Stimulated activated CD8-positive, alpha-beta memory T cell treated with anti-CD3 and anti-CD28 coated beads, Interleukin-7, amount 100 ng/mL, for 4 hours (primary cell): ENCODE measurements at regions not wholly inside any gene's neighbourhood (a gene's known extent, or its start where the extent isn't known, plus 50 kb on each side); places are given as distances from the start of the nearest gene placed in this dataset.

Experiments
- DNase-seq, 2 donors: peaks; one replicate each; pipeline ENCODE4 v3.0.0-alpha.2; 2020; ENCODE audit warnings: low read depth in 2 of 2

DNA sequence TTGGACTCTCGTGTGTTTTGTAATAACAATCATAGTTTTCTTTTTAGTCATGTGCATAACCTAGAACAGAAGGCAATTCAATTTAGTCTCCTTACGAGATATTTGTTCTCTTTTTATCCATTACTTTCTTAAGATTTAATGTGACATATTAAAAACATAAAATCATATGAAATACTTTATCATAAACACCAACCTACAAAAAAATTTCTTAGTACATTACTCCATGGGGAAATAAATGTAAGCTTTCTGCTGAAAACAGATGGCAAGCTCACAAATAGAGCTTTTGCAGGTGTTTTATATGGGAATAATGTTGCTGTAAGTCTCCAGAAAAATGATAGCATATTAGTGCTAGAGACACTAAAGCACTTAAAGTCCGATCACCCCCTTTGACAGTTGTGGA, 1035.2 kb upstream of the ARRDC3 start:
- no peak for DNase-seq

DNA sequence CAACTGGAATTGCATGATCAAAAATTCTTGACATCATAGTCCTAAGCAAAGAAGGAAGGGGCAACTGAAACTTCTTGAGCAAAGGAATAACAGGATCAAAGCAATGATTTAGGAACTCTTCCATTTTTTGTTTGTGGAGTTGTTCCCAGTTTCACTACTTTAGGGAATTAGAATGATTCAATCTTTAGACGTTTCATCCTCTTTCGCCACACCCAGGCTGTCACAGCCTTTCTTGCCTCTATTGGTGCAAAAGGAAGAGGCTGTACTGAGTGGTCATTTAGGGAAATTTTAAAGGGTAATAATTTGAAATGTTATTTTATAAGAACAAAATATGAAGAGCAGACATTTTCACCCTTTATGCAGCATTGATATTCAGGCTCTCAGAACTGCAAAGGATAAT, 1026.0 kb upstream of the ARRDC3 start:
- DNase-seq = no peak

DNA sequence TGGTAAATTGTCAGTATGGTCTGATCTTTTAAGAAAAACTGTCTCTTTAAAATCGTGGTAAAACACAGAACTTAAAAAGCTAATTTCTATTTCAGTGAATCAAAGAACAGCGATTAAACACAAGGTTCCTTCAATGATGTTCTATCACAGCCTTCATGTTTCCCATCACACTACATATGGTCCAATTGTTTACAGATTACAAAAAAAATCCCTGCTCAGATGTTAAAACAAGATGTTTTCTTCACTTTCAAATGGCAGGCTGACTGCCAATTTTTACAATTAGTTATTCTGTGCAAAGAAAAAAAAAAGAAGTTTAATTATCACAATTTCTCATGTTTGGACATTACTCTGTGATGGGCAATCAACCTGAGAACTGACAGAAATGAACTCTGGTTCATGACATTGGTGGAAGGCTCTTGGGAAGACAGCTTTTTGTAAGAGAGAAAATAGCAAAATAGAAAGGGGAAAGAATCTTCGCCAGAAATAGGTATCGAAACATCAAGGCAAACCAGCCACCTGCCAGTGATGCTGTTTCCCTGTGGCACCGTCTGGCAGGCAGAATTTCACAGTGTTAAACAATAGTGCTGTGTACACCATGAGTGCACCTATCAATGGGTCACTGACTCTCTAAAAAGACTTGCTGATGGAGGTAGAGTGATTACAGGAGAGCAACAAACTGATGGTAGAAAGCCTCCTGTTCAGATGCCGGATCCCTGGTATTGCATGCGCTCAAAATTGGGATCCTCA, 1020.0 kb upstream of the ARRDC3 start:
- DNase-seq = no peak

DNA sequence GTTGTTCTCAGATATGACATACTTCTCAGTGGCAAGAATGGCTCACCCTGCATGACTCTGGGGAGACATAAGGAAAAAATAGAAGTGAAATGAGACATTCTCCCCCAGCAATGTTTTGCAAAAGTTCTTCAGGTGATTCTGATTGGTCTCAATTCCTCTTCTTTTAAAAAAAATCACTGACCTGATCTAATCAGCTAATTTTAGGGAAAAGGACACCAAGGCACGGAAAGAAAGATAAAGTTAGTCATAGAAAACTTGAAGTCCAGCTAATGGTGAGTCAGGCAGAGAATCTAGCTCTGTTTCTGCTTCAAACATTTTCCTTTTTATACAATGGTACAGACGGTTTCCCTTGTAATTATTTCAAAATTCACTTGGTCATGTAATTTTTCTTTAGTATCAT, 1018.9 kb upstream of the ARRDC3 start:
- no peak for DNase-seq

DNA sequence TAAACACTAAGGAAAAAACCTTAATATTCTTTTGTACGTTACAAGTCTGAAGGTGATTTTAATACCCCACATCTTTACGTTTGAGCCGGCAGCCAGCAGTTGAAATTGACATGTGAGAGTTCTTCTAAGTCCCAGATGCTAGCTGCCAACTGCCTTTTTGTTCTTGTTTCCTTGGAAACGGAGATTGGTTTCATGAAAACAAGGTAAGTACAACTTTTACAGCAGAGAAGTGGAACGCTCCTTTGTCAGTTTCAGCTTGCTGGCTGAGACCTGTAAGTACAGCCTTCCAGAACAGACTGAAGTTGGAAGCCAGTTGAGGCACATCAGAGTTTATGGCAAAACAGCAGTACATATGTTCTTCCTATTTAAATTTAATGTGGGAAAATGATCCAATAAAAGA, 1018.4 kb upstream of the ARRDC3 start:
- DNase-seq = no peak

DNA sequence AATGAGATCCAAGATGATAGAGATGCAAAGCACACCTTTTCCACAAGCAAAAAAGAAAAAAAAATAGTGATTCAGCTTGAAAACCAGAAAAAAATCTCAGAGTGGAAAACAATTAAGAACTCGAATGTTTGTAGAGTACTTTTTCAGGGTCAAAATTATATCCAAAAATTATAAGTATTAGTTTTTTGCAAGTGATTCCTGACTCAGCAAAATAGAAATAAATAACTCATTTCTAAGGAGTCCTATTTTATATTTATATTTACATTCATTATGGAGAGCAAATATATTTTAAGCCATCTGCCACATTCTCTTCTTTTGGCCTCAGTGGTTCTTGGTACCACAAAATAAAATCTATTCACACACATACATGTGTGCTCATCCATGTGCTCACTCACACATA, 1011.8 kb upstream of the ARRDC3 start:
- no peak for DNase-seq

DNA sequence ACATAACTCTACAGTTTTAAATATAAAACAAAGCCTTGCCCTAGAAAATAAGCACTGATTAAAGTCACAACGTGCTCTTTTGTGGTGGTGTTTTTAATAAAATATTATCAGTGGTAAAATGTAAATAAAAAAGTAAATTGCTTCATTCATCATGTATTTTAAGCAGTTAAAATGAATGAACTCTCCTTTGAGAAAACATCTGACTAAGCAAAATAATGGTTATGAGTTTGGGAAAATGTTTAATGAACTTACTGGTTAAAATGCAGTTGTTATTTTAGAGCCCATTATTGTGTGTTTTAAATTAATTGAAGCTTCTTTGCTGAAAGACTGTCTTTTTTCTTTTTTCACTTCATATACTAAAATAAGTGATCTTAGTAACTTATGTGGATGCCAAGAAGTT, 1007.5 kb upstream of the ARRDC3 start:
- DNase-seq = no peak

DNA sequence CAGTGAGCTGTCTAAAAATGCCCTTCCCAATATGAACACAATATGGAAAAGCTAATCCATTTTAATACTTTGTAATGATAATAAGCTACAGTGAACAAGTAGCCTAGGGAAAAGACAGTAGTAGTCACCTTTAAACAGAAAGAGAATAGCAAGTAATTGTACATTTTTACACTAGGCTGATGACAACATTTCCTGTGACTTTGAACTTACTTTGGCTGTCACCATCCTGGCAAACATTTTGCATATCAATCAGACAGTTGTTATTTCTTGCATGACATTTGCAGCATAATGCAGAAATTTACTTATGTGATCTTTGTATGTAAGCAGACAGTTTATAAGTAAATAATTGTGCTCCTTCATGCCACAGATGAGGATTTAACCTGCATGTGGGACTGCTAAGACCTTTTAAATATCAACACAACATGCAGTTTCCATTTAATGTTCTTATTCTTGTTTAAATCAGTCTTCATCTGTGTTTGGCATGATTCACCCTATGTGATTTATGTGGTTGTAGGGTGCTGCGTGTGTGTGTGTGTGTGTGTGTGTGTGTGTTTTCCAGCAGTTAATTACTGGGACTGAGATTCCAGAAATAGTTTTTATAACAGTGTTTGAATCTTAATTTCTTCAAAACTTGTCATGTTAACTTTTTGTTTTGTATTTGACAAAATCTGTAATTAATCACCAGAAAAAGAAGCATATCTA, 997.1 kb upstream of the ARRDC3 start:
- DNase-seq = no peak

DNA sequence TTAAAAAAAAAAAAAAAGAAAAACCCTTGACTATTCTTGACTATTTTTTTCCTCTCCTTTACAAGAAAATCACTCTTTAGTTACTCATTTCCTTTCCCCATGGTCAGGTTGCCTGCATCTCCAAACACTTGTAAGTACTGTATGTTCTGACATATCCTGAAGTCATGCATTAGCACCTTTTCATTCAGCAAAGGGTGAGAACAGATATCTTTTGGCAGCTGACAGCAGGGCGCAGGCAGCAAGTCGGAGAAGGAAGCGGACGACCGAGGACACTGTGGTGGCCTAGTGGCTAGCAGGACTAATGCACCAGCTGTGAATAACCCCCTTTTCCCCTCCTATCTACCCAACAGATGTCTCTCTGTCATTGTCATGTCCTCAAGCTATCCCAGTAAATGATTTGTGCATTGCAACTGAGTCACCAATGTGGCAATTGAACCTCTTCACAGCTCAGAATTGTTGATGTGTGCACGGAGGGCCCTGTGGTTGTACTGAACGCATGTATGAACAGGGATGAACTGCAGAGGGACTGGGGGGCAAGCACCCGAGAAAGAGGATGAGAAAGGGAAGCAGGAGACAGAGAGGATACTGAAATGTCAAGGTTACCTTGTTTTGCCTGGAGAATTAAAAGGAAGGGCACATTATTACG, 996.0 kb upstream of the ARRDC3 start:
- DNase-seq = no peak

DNA sequence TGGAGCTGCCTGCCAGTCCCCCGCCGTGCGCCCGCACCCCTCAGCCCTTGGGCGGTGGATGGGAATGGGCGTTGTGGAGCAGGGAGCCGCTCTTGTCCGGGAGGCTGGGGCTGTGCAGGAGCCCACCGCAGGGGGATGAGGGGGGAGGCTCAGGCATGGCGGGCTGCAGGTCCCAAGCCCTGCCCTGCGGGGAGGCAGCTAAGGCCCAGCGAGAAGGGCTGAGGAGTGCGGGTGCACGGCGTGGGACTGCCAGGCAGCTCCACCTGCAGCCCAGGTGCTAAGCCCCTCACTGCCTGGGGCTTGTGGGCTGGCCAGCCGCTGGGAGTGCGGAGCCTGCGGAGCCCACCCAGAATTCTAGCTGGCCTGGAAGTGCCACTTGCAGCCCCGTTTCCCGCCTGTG, 991.7 kb upstream of the ARRDC3 start:
- no peak for DNase-seq

DNA sequence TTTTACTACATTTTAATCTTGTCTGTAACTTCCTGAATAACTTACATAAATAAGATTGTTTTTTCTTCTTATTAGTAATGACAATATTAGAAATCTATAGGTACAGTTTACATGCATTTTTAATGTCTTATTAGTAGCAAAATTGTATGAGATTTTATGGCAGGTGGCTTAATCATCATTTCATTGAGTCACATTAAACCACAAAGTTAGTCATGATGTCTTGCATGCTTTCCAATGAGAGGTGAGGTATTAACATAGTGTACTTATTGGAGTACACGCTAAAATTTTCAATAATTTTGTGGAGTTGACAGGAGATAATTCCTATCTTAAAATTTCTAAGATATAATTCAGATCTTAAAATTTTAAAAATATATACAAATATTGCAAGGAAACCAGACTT, 989.6 kb upstream of the ARRDC3 start:
- DNase-seq = no peak

DNA sequence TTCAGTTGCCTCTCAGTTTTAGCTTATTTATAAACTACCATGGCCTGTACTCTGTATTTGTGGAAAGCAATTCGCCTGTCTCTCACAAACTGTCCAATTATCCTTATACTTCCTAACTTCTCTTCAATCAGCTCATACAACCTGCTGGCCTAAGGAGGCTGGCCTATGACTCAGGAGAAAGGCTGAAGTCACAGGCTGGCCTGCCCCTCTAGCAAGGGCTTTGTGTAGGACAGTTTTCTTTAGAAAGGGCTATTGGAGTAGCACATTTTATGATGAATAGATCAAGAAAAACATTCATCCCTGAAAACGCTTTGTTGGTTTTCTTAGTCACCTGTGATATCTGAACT, 988.7 kb upstream of the ARRDC3 start:
- DNase-seq = no peak

DNA sequence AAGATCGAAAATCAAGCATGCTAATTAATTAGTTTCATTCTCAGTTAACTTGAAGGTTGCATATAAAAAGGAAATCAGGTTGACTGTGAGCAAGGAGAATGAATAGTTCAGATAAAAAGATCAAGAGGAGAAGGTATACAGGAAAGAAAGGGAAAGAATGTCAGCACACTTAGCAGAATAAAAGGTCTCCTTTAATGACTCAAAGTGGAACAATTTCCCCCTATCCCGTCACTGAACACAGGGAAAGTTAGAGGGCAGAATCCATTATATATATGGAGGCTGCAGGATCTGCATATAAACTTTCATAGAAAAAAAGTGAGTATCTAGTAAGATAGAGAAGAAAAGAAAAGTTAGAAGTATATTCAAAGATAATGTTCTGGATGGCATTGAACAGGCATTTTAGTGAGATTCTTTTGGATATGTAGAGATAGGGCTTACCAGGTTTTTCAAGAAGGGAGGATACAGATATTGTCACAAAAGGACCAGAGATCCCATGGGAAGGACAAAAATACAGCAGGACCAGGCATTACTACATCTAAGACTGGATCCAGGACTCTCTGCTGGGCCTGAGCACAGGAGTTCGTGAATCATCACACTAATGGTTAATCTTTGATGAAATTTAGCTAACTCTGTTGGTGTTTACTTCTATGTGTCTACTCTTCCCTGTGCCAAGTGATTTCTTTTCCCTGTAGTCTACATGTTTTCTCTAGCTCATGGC, 988.2 kb upstream of the ARRDC3 start:
- DNase-seq = no peak

DNA sequence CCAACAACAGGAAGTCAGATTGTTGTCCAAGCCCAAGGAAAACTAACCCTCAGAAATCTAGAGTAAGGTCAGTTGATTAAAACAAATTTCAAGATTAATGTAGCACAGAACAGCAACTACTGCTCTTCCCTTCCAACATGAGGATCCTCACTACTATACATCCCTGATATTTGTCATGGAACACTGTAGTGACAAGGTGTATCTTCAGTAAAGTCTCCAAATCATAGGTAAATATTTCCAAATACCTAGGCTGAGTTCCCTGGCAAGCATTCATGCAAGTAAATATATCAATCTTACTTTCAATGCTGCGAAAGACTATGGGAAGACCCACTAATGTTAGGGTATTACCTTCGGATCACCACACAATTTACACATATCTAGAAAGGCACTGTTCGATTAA, 986.9 kb upstream of the ARRDC3 start:
- no peak for DNase-seq

DNA sequence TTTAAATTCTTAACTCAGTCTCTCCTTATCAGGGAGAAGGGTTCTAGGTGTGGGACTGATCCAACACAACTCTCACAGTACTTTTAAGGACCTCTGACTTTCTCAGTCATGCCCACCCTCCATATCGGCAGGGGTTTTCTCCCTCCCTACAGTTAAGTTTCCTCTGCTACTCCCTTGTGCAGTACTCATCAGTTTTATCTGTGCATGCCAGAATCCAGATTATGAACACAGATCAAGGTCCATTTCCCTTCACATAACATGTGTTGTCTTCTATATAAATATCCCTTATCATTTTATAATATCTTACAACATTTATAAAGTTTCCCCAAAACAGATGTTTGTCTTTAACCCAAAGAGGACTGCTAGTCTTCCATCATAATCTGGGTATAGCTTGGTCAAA, 986.5 kb upstream of the ARRDC3 start:
- no peak for DNase-seq

DNA sequence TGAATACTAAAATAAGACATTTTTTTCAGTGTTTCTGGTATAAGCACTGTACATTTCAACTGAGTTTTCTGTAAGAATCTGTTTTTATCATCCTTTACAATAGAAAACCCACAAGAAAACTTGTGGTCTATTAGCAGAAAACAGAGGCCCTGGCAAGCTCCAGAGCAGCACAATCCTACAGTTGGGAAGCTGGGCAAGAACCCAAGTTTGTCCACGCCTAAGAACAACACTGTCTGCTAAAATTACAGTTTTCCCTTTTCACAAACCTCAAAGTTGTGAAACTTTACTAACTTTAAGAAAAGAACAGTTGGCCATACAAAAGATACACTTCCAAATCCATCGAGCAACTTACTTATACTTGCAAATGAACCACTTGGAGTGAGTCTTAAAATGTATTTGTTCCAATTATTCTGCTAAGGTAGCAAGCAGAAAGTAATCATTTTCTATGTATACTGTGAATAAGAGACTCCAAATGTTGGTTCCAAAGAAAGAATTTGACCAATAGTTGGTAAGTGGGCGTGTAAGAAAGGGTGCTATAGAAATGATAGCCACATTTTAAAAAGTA, 982.0 kb upstream of the ARRDC3 start:
- no peak for DNase-seq

DNA sequence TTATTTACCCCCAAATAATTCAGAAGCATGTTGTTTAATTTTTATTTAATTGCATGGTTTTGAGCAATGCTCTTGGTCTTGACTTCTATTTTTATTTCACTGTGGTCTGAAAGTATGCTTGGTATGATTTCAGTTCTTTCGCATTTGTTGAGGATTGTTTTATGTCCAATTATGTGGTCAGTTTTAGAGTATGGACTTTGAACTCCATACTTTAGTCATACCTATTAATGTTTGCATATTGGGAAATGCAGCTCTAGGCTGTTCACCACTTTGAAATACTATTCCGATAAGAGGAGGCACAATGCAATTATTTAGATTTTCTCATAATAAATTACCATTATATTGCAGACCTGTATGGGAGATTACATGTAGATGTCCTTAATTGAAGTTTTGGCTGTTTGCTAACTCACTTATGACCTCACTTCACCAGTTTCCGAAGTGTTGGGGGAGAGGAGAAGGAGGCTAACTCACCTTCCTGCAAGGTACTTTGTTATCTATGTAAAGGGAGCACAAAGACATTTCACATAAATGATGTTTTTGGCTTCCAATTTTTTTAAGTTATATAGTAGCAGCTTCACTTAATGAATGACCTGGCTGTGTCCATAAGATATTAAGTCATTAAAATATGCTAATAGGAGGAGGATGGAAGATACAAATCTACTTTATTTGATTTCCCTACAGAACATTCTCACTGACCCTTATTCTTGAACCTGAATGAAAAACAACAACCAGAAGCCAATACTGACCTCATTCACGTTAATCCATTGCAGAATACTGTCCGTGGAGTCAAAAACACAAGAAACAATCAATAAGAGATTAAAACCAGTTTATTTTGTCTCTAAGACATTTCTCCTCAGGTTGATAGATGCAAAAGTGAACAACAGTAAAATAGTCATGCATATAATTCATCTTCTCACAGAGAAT, 970.3 kb upstream of the ARRDC3 start:
- no peak for DNase-seq

DNA sequence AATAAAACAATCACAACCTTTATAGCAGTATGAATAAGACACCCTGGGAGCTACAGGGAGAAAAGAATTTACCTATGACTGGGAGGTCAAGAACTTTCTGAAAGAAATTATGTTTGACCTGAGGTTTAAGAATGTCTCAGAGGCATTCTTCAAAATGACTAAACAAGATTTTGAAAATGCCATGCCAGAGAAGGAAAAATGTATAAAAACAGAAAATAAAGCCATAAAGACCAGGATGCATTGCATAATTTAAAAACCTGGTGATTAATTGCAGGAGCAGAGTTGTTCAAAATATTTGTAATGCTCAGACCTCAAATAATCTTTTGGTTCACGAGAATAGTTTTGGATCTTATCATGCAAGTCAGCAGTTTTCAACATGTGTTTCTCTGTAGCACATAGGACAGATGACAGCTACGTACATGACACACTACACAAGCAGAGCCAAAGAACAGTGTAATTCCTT, 954.7 kb upstream of the ARRDC3 start:
- DNase-seq = no peak

DNA sequence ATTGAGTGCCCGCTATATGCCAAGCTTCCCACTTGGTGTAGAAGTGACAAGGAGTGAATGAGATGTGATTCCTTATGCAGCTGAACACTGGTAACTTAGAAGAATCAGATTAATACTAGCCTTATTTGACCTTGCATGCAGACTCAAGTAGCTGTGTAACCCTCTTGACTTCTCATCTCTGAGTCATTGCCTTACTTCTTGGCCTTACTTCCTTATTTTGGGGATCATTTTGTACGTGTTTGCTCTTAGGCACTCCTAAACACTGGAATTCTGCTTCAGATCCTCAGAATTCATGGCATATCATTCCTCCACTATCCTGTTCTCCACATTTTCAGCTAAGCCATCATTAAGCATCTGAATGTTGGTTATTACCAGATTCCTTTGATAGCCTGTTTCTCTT, 948.9 kb upstream of the ARRDC3 start:
- DNase-seq = no peak

DNA sequence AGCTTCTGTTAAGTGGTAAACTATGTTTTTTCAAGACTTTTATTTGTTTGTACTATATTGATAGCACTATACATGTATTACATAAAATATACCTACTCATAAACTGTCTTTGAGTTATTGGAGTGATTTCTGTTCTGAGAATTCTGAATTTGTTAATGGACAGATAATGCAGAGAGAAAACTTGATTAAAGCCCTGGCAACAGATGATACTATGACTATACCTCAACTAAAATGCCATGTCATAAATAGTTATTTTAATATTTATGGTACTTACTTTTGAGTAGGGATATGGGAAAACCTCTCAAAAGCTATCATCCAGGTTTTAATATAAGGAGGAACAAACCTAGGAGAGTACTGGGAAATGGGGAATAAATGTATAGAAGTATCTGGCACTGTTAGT, 947.2 kb upstream of the ARRDC3 start:
- DNase-seq = no peak

DNA sequence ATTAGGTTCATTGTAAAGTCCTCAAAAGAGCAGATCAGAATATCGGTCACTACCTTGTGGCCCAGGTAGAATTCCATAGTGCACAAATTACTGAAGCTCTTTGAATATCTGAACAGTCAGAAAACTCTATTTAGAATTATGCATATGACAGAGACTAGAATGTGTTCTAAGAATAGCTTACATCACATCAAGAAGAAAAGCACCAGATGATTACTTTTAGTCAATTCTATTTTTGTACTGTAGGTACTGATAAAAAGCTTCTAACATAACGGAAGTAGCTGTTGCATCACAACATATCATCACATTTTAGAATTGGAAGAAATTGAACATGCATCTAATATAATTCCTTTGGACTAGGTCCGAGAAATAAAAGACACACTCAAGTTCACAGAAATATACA, 946.6 kb upstream of the ARRDC3 start:
- DNase-seq = no peak
